ENCODE measurements at regions not wholly inside any gene's neighbourhood (a gene's known extent, or its start where the extent isn't known, plus 50 kb on each side); places are given as distances from the start of the nearest gene placed in this dataset.

DNA sequence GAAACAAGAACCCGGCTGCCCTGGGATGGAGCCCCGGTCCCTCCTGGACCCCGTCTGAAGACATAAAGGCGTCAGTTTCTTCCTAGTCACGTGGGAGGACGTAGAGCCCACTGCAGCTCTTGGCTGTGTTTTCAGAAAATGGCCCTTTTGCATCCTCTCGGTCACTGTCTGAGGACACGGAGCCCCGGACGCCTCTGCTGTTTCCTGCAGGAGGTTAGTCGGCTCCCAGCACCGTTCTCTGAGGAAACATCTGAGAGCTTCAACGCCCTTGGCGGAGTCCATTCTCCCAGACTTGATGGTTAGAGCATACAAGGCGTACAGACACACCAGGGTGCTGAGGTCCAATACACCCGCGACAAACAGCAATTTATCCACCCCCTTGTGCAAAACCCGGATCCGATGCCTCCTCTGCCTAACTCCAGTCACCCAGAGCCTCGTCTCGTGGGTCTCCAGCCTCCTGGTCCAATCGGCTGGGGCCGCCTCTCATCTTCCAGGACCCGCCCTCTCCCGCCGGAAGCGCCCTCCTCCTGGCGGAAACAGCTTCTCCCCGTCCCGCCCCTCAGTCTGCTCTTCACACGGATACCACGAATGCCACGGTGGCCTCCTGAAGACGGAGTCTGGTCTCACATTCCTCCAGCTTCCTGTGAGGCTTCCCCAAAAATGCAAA is 119.4 kb downstream of the TMEM18 start:
- Histone ChIP-seq H3K4me1 (ENCODE audit: insufficient read depth, low read length) (no peaks in the 10 kb centered on the region), H3K79me2 (ENCODE audit: insufficient read depth, low read length) (no peaks in the 10 kb centered on the region), H3K27ac (ENCODE audit: low read length) (no peak overlapping the region), H3K4me2 (ENCODE audit: insufficient read depth, low read length) (no peak overlapping the region), H3K9me3 (ENCODE audit: insufficient read depth, low read length, severe bottlenecking) (no peaks in the 10 kb centered on the region), H3K9ac (ENCODE audit: low read depth, low read length) (no peak overlapping the region), H3K27me3 (ENCODE audit: insufficient read depth, low read length, poor library complexity) (peaks cover 4% of the 10 kb centered on the region), H4K20me1 (ENCODE audit: insufficient read depth, low read length) (no peaks in the 10 kb centered on the region), H3K4me3 (ENCODE audit: low read depth in 1 of 2, low read length in 2 of 2) (no peak overlapping the region), H2AFZ (ENCODE audit: low read depth, low read length) (no peak overlapping the region), H3K36me3 (ENCODE audit: insufficient read depth, low read length) (no peaks in the 10 kb centered on the region)
- TF ChIP-seq EZH2 (IDR thresholded peaks at IDR 0.05; ENCODE audit: borderline replicate concordance, low read depth, low read length, severe bottlenecking), result no peak
- TF ChIP-seq, protein P1, sequence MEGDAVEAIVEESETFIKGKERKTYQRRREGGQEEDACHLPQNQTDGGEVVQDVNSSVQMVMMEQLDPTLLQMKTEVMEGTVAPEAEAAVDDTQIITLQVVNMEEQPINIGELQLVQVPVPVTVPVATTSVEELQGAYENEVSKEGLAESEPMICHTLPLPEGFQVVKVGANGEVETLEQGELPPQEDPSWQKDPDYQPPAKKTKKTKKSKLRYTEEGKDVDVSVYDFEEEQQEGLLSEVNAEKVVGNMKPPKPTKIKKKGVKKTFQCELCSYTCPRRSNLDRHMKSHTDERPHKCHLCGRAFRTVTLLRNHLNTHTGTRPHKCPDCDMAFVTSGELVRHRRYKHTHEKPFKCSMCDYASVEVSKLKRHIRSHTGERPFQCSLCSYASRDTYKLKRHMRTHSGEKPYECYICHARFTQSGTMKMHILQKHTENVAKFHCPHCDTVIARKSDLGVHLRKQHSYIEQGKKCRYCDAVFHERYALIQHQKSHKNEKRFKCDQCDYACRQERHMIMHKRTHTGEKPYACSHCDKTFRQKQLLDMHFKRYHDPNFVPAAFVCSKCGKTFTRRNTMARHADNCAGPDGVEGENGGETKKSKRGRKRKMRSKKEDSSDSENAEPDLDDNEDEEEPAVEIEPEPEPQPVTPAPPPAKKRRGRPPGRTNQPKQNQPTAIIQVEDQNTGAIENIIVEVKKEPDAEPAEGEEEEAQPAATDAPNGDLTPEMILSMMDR (IDR thresholded peaks at IDR 0.05; ENCODE audit: borderline replicate concordance, extremely low read depth, low read length, poor library complexity, severe bottlenecking), result no peak
- ATAC-seq (ENCODE audit: insufficient read depth, low read depth) (no peak), DNase-seq (no peak)

GRCh38 chr2:556485-556884 is 120.7 kb downstream of the TMEM18 start:
- TF ChIP-seq, protein P1 (IDR thresholded peaks at IDR 0.05; ENCODE audit: borderline replicate concordance, extremely low read depth, low read length, poor library complexity, severe bottlenecking), result no peak
- no peak for TF ChIP-seq EZH2 (IDR thresholded peaks at IDR 0.05; ENCODE audit: borderline replicate concordance, low read depth, low read length, severe bottlenecking)
- Histone ChIP-seq H3K9me3 (ENCODE audit: insufficient read depth, low read length, severe bottlenecking) (no peaks in the 10 kb centered on the region), H3K79me2 (ENCODE audit: insufficient read depth, low read length) (no peaks in the 10 kb centered on the region), H3K4me1 (ENCODE audit: insufficient read depth, low read length) (no peaks in the 10 kb centered on the region), H2AFZ (ENCODE audit: low read depth, low read length) (no peak overlapping the region), H3K4me2 (ENCODE audit: insufficient read depth, low read length) (no peak overlapping the region), H3K27me3 (ENCODE audit: insufficient read depth, low read length, poor library complexity) (peaks cover 4% of the 10 kb centered on the region), H3K9ac (ENCODE audit: low read depth, low read length) (no peak overlapping the region), H3K27ac (ENCODE audit: low read length) (no peak overlapping the region), H3K36me3 (ENCODE audit: insufficient read depth, low read length) (no peaks in the 10 kb centered on the region), H3K4me3 (ENCODE audit: low read depth in 1 of 2, low read length in 2 of 2) (no peak overlapping the region), H4K20me1 (ENCODE audit: insufficient read depth, low read length) (no peaks in the 10 kb centered on the region)
- ATAC-seq (ENCODE audit: insufficient read depth, low read depth) (no peak), DNase-seq (no peak)

- Histone ChIP-seq H3K27ac (ENCODE audit: low read length) (no peak overlapping the region), H2AFZ (ENCODE audit: low read depth, low read length) (no peak overlapping the region), H3K4me2 (ENCODE audit: insufficient read depth, low read length) (no peak overlapping the region), H4K20me1 (ENCODE audit: insufficient read depth, low read length) (no peaks in the 10 kb centered on the region), H3K9ac (ENCODE audit: low read depth, low read length) (no peak overlapping the region), H3K79me2 (ENCODE audit: insufficient read depth, low read length) (no peaks in the 10 kb centered on the region), H3K27me3 (ENCODE audit: insufficient read depth, low read length, poor library complexity) (peaks cover 4% of the 10 kb centered on the region), H3K4me3 (ENCODE audit: low read depth in 1 of 2, low read length in 2 of 2) (no peak overlapping the region), H3K9me3 (ENCODE audit: insufficient read depth, low read length, severe bottlenecking) (no peaks in the 10 kb centered on the region), H3K36me3 (ENCODE audit: insufficient read depth, low read length) (no peaks in the 10 kb centered on the region), H3K4me1 (ENCODE audit: insufficient read depth, low read length) (no peaks in the 10 kb centered on the region)
- ATAC-seq (ENCODE audit: insufficient read depth, low read depth) (no peak), DNase-seq (no peak)
- TF ChIP-seq EZH2 (IDR thresholded peaks at IDR 0.05; ENCODE audit: borderline replicate concordance, low read depth, low read length, severe bottlenecking), result no peak
- TF ChIP-seq, protein P1 (IDR thresholded peaks at IDR 0.05; ENCODE audit: borderline replicate concordance, extremely low read depth, low read length, poor library complexity, severe bottlenecking), result no peak
Measured at GRCh38 chr2:555164-555922, 121.9 kb downstream of the TMEM18 start.
